ENCODE measurements at regions not wholly inside any gene's neighbourhood (a gene's known extent, or its start where the extent isn't known, plus 50 kb on each side); places are given as distances from the start of the nearest gene placed in this dataset.

GRCh38 chr7:35359423-35359822 is 105.5 kb upstream of the TBX20 start:
- Histone ChIP-seq H3K4me2 (no peak overlapping the region), H3F3A (ENCODE audit: low read depth) (no peaks in the 10 kb centered on the region), H3K9me3 (ENCODE audit: low read depth) (no peaks in the 10 kb centered on the region), H2AFZ (replicated peaks) (no peak overlapping the region), H3K79me2 (ENCODE audit: low read depth) (no peaks in the 10 kb centered on the region), H3K36me3 (no peaks in the 10 kb centered on the region), H3K4me1 (peaks cover 16% of the 10 kb centered on the region), H3K27ac (no peak overlapping the region), H4K20me1 (ENCODE audit: low read depth) (no peaks in the 10 kb centered on the region), H3K9ac (no peak overlapping the region), H3K27me3 (no peaks in the 10 kb centered on the region), H3K4me3 (no peak overlapping the region)
- no peak for DNase-seq (ENCODE audit: low spot score)
- peaks cover 13% of the 10 kb centered on the region for H3K9me3 Mint-ChIP-seq
- H3K27me3 Mint-ChIP-seq (ENCODE audit: insufficient read depth, low read depth): peaks cover 8% of the 10 kb centered on the region
- no peaks in the 10 kb centered on the region for H3K36me3 Mint-ChIP-seq
- peaks cover 9% of the 10 kb centered on the region for H3K4me1 Mint-ChIP-seq
- no peak overlapping the region for H3K4me3 Mint-ChIP-seq
- no peak overlapping the region for H3K27ac Mint-ChIP-seq
- TF ChIP-seq EZH2 (IDR thresholded peaks at IDR 0.05) (no peak), EZH2phosphoT487 (IDR thresholded peaks at IDR 0.05) (no peak), CTCF (IDR thresholded peaks at IDR 0.05) (no peak)

- Histone ChIP-seq H3K4me1 (peaks cover 25% of the 10 kb centered on the region), H3F3A (ENCODE audit: low read depth) (no peaks in the 10 kb centered on the region), H2AFZ (replicated peaks) (no peak overlapping the region), H3K79me2 (ENCODE audit: low read depth) (no peaks in the 10 kb centered on the region), H4K20me1 (ENCODE audit: low read depth) (no peaks in the 10 kb centered on the region), H3K27me3 (no peaks in the 10 kb centered on the region), H3K9ac (no peak overlapping the region), H3K36me3 (no peaks in the 10 kb centered on the region), H3K4me2 (peak overlapping the region; percentile 5), H3K9me3 (ENCODE audit: low read depth) (no peaks in the 10 kb centered on the region), H3K27ac (no peak overlapping the region), H3K4me3 (no peak overlapping the region)
- peaks cover 5% of the 10 kb centered on the region for H3K27me3 Mint-ChIP-seq (ENCODE audit: insufficient read depth, low read depth)
- peaks cover 13% of the 10 kb centered on the region for H3K4me1 Mint-ChIP-seq
- H3K36me3 Mint-ChIP-seq: no peaks in the 10 kb centered on the region
- H3K4me3 Mint-ChIP-seq: no peak overlapping the region
- H3K9me3 Mint-ChIP-seq: peaks cover 13% of the 10 kb centered on the region
- DNase-seq (ENCODE audit: low spot score): no peak
- TF ChIP-seq EZH2 (IDR thresholded peaks at IDR 0.05) (no peak), CTCF (IDR thresholded peaks at IDR 0.05) (no peak), EZH2phosphoT487 (IDR thresholded peaks at IDR 0.05) (no peak)
- H3K27ac Mint-ChIP-seq: no peak overlapping the region
Measured at GRCh38 chr7:35356495-35356894, 102.6 kb upstream of the TBX20 start.

- Histone ChIP-seq H3K9me3 (ENCODE audit: low read depth) (no peaks in the 10 kb centered on the region), H3K4me3 (no peak overlapping the region), H3K79me2 (ENCODE audit: low read depth) (no peaks in the 10 kb centered on the region), H3K27me3 (no peaks in the 10 kb centered on the region), H3K9ac (no peak overlapping the region), H3F3A (ENCODE audit: low read depth) (no peaks in the 10 kb centered on the region), H3K4me1 (peaks cover 25% of the 10 kb centered on the region), H3K27ac (no peak overlapping the region), H4K20me1 (ENCODE audit: low read depth) (no peaks in the 10 kb centered on the region), H2AFZ (replicated peaks) (no peak overlapping the region), H3K36me3 (no peaks in the 10 kb centered on the region), H3K4me2 (peak overlapping the region; percentile 5)
- peaks cover 13% of the 10 kb centered on the region for H3K9me3 Mint-ChIP-seq
- H3K27me3 Mint-ChIP-seq (ENCODE audit: insufficient read depth, low read depth): peaks cover 5% of the 10 kb centered on the region
- H3K4me3 Mint-ChIP-seq: no peak overlapping the region
- TF ChIP-seq EZH2phosphoT487 (IDR thresholded peaks at IDR 0.05): no peak
- no peak for TF ChIP-seq EZH2 (IDR thresholded peaks at IDR 0.05)
- no peak for TF ChIP-seq CTCF (IDR thresholded peaks at IDR 0.05)
- H3K27ac Mint-ChIP-seq: peak overlapping the region; percentile 19
- H3K36me3 Mint-ChIP-seq: no peaks in the 10 kb centered on the region
- H3K4me1 Mint-ChIP-seq: peaks cover 13% of the 10 kb centered on the region
- peak; percentile 16 for DNase-seq (ENCODE audit: low spot score)
Measured at GRCh38 chr7:35355911-35356310, 102.0 kb upstream of the TBX20 start.

Measured in neural progenitor cell (in vitro differentiated cells).